K562 (cell line): ENCODE measurements at regions not wholly inside any gene's neighbourhood (a gene's known extent, or its start where the extent isn't known, plus 50 kb on each side); places are given as distances from the start of the nearest gene placed in this dataset.

Experiments used
- BHLHE40 ChIP-seq: IDR thresholded peaks from 2 replicates; pipeline ENCODE4 v1.6.1; 2011; ENCODE audit warnings: low read length, improper control_type of control experiment
- CTCF ChIP-seq, 3 experiments: IDR thresholded peaks in 2 of 3; conservative IDR thresholded peaks in 1 of 3; 2 replicates each; pipeline ENCODE4 v1.5.1; 2011 to 2012; ENCODE audit warnings: low read length in 3 of 3, mild to moderate bottlenecking in 3 of 3, control low read depth in 2 of 3, improper control_type of control experiment in 1 of 3, inconsistent platforms in 1 of 3, low read depth in 1 of 3, mixed read lengths in 1 of 3, moderate library complexity in 1 of 3; ENCODE audit not compliant: insufficient read depth in 2 of 3
- EZH2 ChIP-seq: IDR thresholded peaks from 2 replicates; pipeline ENCODE4 v1.6.1; 2012; ENCODE audit warnings: low read depth, mild to moderate bottlenecking, inconsistent platforms, low read length, borderline replicate concordance
- GABPA ChIP-seq: fragments of 200-800 bp; sonication (Bioruptor generic); conservative IDR thresholded peaks from 2 replicates; pipeline ENCODE4 v1.6.1; 2016; ENCODE audit warnings: low read depth, missing genetic modification characterization, missing compliant biosample characterization
- LEF1 ChIP-seq: fragments of 450-650 bp; IDR thresholded peaks from 2 replicates; pipeline ENCODE4 v1.6.1; 2016; ENCODE audit warnings: mild to moderate bottlenecking
- MTA2 ChIP-seq: fragments of 450-650 bp; IDR thresholded peaks from 2 replicates; pipeline ENCODE4 v1.6.1; 2016; ENCODE audit warnings: low read depth
- SNRNP70 ChIP-seq: fragments of 200-400 bp; formaldehyde crosslinking; optimal IDR thresholded peaks from 2 replicates; pipeline ENCODE3; 2017; ENCODE audit warnings: low read depth, low read length
- TEAD2 ChIP-seq: fragments of 450-650 bp; IDR thresholded peaks from 2 replicates; pipeline ENCODE4 v1.6.1; 2016; ENCODE audit warnings: missing genetic modification characterization, control low read depth, missing compliant biosample characterization
- ZNF311 ChIP-seq: fragments of 250-450 bp; sonication (Bioruptor Pico); IDR thresholded peaks from 2 replicates; pipeline ENCODE4 v1.4.0; 2020; ENCODE audit warnings: mild to moderate bottlenecking, moderate library complexity

GRCh38 chr3:17967953-17968607 is 225.6 kb upstream of the TBC1D5 start:
- TF ChIP-seq MTA2: no peak
- TF ChIP-seq EZH2: no peak
- TF ChIP-seq SNRNP70: no peak
- no peak for TF ChIP-seq LEF1
- TF ChIP-seq ZNF311 (CRISPR knock-in tag): no peak
- TF ChIP-seq TEAD2 (tag): no peak
- no peak for TF ChIP-seq GABPA (tag)
- no peak for TF ChIP-seq CTCF (IDR thresholded peaks at IDR 0.05 in 2 of 3, conservative IDR thresholded peaks at IDR 0.05 in 1 of 3; ENCODE audit: insufficient read depth in 2 of 3, low read depth in 1 of 3, low read length in 3 of 3)
- no peak for TF ChIP-seq BHLHE40
